Fibroblast of skin of right quadriceps (primary cell): ENCODE measurements at regions not wholly inside any gene's neighbourhood (a gene's known extent, or its start where the extent isn't known, plus 50 kb on each side); places are given as distances from the start of the nearest gene placed in this dataset.

Experiments used
- DNase-seq: peaks from one replicate; pipeline ENCODE4 v3.0.0-alpha.2; 2013

GRCh38 chrX:39984191-39984956 lies 113.4 kb downstream of the BCOR start:
- DNase-seq = peak; percentile 52

- DNase-seq = peak; percentile 31
Measured at GRCh38 chrX:39985071-39985470, 112.7 kb downstream of the BCOR start.

GRCh38 chrX:39985551-39985950 lies 112.2 kb downstream of the BCOR start:
- no peak for DNase-seq

GRCh38 chrX:39988496-39988895 lies 109.3 kb downstream of the BCOR start:
- DNase-seq = no peak

- no peak for DNase-seq
Measured at GRCh38 chrX:39990388-39990787, 107.4 kb downstream of the BCOR start.

GRCh38 chrX:39992300-39992699 lies 105.5 kb downstream of the BCOR start:
- DNase-seq = no peak

- DNase-seq = no peak
Measured at GRCh38 chrX:39995457-39995856, 102.3 kb downstream of the BCOR start.

GRCh38 chrX:39996536-39996935 lies 101.2 kb downstream of the BCOR start:
- DNase-seq = no peak

GRCh38 chrX:39998636-39999406 lies 98.9 kb downstream of the BCOR start:
- DNase-seq = no peak
